Lung (tissue), 11 donors: ENCODE measurements at regions not wholly inside any gene's neighbourhood (a gene's known extent, or its start where the extent isn't known, plus 50 kb on each side); places are given as distances from the start of the nearest gene placed in this dataset.

Experiments
- ATAC-seq: fragments of 200-7000 bp; cut with Tn5 transposase; one replicate; pipeline ENCODE4 v1.9.1; 2020; ENCODE audit warnings: moderate number of reproducible peaks; ENCODE audit not compliant: insufficient read depth, low FRiP score
- DNase-seq, 3 donors: peaks; one replicate each; pipeline ENCODE4 v3.0.0-alpha.2; 2013 to 2017
- H3K27ac ChIP-seq, 2 donors: one replicate each; pipeline ENCODE4 v1.5.1; 2013; ENCODE audit warnings: mild to moderate bottlenecking in 2 of 2, moderate library complexity in 2 of 2, control low read depth in 1 of 2, inconsistent platforms in 1 of 2, low read depth in 1 of 2, low read length in 1 of 2
- H3K27me3 ChIP-seq, 3 donors: one replicate each; pipeline ENCODE4 v1.5.1; 2013; ENCODE audit warnings: low read length in 2 of 3; ENCODE audit not compliant: control insufficient read depth in 3 of 3, insufficient read depth in 3 of 3
- H3K36me3 ChIP-seq, 4 donors: one replicate each; pipeline ENCODE4 v1.5.1; 2013; ENCODE audit warnings: low read length in 4 of 4, mild to moderate bottlenecking in 1 of 4, moderate library complexity in 1 of 4; ENCODE audit not compliant: control insufficient read depth in 4 of 4, insufficient read depth in 4 of 4
- H3K4me1 ChIP-seq, 5 donors: one replicate each; pipeline ENCODE4 v1.5.1; 2013; ENCODE audit warnings: low read length in 5 of 5, mild to moderate bottlenecking in 2 of 5, moderate library complexity in 1 of 5; ENCODE audit not compliant: control insufficient read depth in 5 of 5, insufficient read depth in 5 of 5
- H3K4me3 ChIP-seq: one replicate; pipeline ENCODE4 v1.5.1; 2013; ENCODE audit warnings: mild to moderate bottlenecking, control low read depth, moderate library complexity
- H3K9ac ChIP-seq, 2 donors: one replicate each; pipeline ENCODE4 v1.5.1; 2013; ENCODE audit warnings: low read length in 2 of 2, control low read depth in 1 of 2; ENCODE audit not compliant: insufficient read depth in 1 of 2
- H3K9me3 ChIP-seq, 4 donors: one replicate each; pipeline ENCODE4 v1.5.1; 2013; ENCODE audit warnings: low read length in 3 of 4, mild to moderate bottlenecking in 1 of 4, moderate library complexity in 1 of 4; ENCODE audit not compliant: control insufficient read depth in 4 of 4, insufficient read depth in 3 of 4
- CTCF ChIP-seq: IDR thresholded peaks from 2 replicates; pipeline ENCODE4 v1.5.1; 2012; ENCODE audit warnings: mild to moderate bottlenecking; ENCODE audit errors: control extremely low read depth, extremely low read depth
- WGBS, 2 donors: extraction: QIAGEN DNeasy Blood & Tissue Kit; methylation state at CpG; one replicate each; pipeline ENCODE4 v1.1.7; 2013; 5-methylcytosine and 5-hydroxymethylcytosine counted together
- donor health status: control.
- donor health status: control.
- donor health status: Bipolar disorder and iron deficiency.
- donor health status: healthy.
- donor health status: DM: yes; HTN: yes; CAD: no.

GRCh38 chr7:52571026-52571425, 464.4 kb upstream of the POM121L12 start:
- no peak overlapping the region for H3K9ac ChIP-seq
- WGBS, 2 donors, result 85 to 86% methylated on average over 3 of the region's 3 CpGs
- H3K4me1 ChIP-seq, result no peaks in the 10 kb centered on the region
- ATAC-seq (no peak), DNase-seq (no peak)
- H3K9me3 ChIP-seq, result no peaks in the 10 kb centered on the region
- H3K4me3 ChIP-seq, result no peak overlapping the region
- H3K36me3 ChIP-seq, result no peaks in the 10 kb centered on the region
- no peak for TF ChIP-seq CTCF
- H3K27me3 ChIP-seq, result no peaks in the 10 kb centered on the region
- H3K27ac ChIP-seq, result no peak overlapping the region

GRCh38 chr7:52569151-52569550, 466.3 kb upstream of the POM121L12 start:
- no peak for TF ChIP-seq CTCF
- no peaks in the 10 kb centered on the region for H3K27me3 ChIP-seq
- no peak overlapping the region for H3K4me3 ChIP-seq
- no peak for ATAC-seq
- no peak overlapping the region for H3K9ac ChIP-seq
- DNase-seq, result no peak
- no peaks in the 10 kb centered on the region for H3K4me1 ChIP-seq
- H3K9me3 ChIP-seq, result no peaks in the 10 kb centered on the region
- WGBS, 2 donors, result 75 to 77% methylated on average over 3 of the region's 3 CpGs
- no peak overlapping the region for H3K27ac ChIP-seq
- H3K36me3 ChIP-seq, result no peaks in the 10 kb centered on the region

GRCh38 chr7:52565974-52566373, 469.5 kb upstream of the POM121L12 start:
- H3K9me3 ChIP-seq, result no peaks in the 10 kb centered on the region
- H3K4me3 ChIP-seq, result no peak overlapping the region
- no peaks in the 10 kb centered on the region for H3K4me1 ChIP-seq
- H3K27ac ChIP-seq, result no peak overlapping the region
- ATAC-seq (no peak), DNase-seq (no peak)
- H3K36me3 ChIP-seq, result no peaks in the 10 kb centered on the region
- WGBS, 2 donors, result 76 to 78% methylated on average over 5 of the region's 5 CpGs
- no peak for TF ChIP-seq CTCF
- no peak overlapping the region for H3K9ac ChIP-seq
- no peaks in the 10 kb centered on the region for H3K27me3 ChIP-seq

GRCh38 chr7:52555805-52556204, 479.6 kb upstream of the POM121L12 start:
- ATAC-seq (no peak), DNase-seq (no peak)
- Histone ChIP-seq H3K27ac (no peak overlapping the region), H3K27me3 (no peaks in the 10 kb centered on the region), H3K9ac (no peak overlapping the region), H3K4me1 (no peaks in the 10 kb centered on the region), H3K4me3 (no peak overlapping the region), H3K9me3 (no peaks in the 10 kb centered on the region), H3K36me3 (no peaks in the 10 kb centered on the region)
- TF ChIP-seq CTCF, result no peak
- 83 to 90% methylated on average over 4 of the region's 4 CpGs for WGBS, 2 donors
